AG09319 (cell line): ENCODE measurements at regions not wholly inside any gene's neighbourhood (a gene's known extent, or its start where the extent isn't known, plus 50 kb on each side); places are given as distances from the start of the nearest gene placed in this dataset.

Experiments
- DNase-seq: peaks from one replicate; pipeline ENCODE4 v3.0.0-alpha.2; 2010; ENCODE audit warnings: low read depth; ENCODE audit errors: extremely low read depth
- CTCF ChIP-seq: IDR thresholded peaks from 2 replicates; pipeline ENCODE4 v1.5.1; 2011; ENCODE audit warnings: low read depth, mild to moderate bottlenecking, inconsistent platforms, low read length, moderate library complexity

GRCh38 chr14:37650356-37651037 is 55.1 kb downstream of the TTC6 start:
- DNase-seq = no peak
- no peak for TF ChIP-seq CTCF

- no peak for DNase-seq
- no peak for TF ChIP-seq CTCF
Observed at GRCh38 chr14:37652042-37652441, 56.6 kb downstream of the TTC6 start.

GRCh38 chr14:37655418-37655817 is 60.0 kb downstream of the TTC6 start:
- no peak for TF ChIP-seq CTCF
- no peak for DNase-seq

- TF ChIP-seq CTCF = no peak
- DNase-seq = no peak
Observed at GRCh38 chr14:37658156-37658555, 62.7 kb downstream of the TTC6 start.

GRCh38 chr14:37663498-37663897 is 68.1 kb downstream of the TTC6 start:
- no peak for TF ChIP-seq CTCF

GRCh38 chr14:37665479-37665878 is 70.0 kb downstream of the TTC6 start:
- DNase-seq = no peak
- TF ChIP-seq CTCF = no peak

More at GRCh38 chr14:37663498-37663897, 68.1 kb downstream of the TTC6 start:
- DNase-seq = no peak

- DNase-seq = no peak
- no peak for TF ChIP-seq CTCF
Observed at GRCh38 chr14:37665951-37666350, 70.5 kb downstream of the TTC6 start.
